ENCODE measurements at regions not wholly inside any gene's neighbourhood (a gene's known extent, or its start where the extent isn't known, plus 50 kb on each side); places are given as distances from the start of the nearest gene placed in this dataset.

DNA sequence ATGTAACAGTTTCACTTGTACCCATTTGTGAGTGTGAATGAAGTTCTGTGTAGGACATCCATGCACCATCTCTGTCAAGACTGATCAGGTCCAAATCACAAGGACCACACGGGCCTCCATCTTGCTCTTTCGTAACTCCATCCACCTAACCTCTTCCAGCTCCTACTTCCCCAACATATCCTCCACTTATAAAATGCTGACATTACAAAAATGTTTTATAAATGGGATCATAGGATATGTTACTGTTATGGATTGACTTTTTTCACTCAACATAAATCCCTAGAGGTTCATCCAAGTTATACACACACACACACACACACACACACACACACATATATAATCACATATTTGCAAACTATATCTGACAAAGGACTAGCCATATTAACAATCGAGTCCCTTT is 476.8 kb downstream of the ZNF516 start:
- TF ChIP-seq, protein P1, sequence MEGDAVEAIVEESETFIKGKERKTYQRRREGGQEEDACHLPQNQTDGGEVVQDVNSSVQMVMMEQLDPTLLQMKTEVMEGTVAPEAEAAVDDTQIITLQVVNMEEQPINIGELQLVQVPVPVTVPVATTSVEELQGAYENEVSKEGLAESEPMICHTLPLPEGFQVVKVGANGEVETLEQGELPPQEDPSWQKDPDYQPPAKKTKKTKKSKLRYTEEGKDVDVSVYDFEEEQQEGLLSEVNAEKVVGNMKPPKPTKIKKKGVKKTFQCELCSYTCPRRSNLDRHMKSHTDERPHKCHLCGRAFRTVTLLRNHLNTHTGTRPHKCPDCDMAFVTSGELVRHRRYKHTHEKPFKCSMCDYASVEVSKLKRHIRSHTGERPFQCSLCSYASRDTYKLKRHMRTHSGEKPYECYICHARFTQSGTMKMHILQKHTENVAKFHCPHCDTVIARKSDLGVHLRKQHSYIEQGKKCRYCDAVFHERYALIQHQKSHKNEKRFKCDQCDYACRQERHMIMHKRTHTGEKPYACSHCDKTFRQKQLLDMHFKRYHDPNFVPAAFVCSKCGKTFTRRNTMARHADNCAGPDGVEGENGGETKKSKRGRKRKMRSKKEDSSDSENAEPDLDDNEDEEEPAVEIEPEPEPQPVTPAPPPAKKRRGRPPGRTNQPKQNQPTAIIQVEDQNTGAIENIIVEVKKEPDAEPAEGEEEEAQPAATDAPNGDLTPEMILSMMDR (conservative IDR thresholded peaks at IDR 0.05) = no peak
- TF ChIP-seq EZH2 (IDR thresholded peaks at IDR 0.05; ENCODE audit: low read depth) = no peak
